GM23338 (cell line): ENCODE measurements at regions not wholly inside any gene's neighbourhood (a gene's known extent, or its start where the extent isn't known, plus 50 kb on each side); places are given as distances from the start of the nearest gene placed in this dataset.

Experiments used
- ATAC-seq: fragments of 200-7000 bp; cut with Tn5 transposase; 3 replicates; pipeline ENCODE4 v1.9.1; 2020
- DNase-seq: peaks from one replicate; pipeline ENCODE4 v3.0.0-alpha.2; 2015; ENCODE audit warnings: low spot score
- H2AFZ ChIP-seq: fragments of 200-600 bp; sonication (generic); 2 replicates; pipeline ENCODE4 v1.8.0; 2016; ENCODE audit warnings: antibody characterized with exemption, mild to moderate bottlenecking, moderate library complexity
- H3F3A ChIP-seq: fragments of 200-600 bp; sonication (generic); replicated peaks from 2 replicates; pipeline ENCODE4 v1.8.0; 2017; ENCODE audit warnings: antibody characterized with exemption, mixed run types, low read depth
- H3K27ac ChIP-seq: fragments of 200-600 bp; sonication (generic); 2 replicates; pipeline ENCODE4 v1.6.1; 2016; ENCODE audit warnings: low read depth
- H3K27me3 ChIP-seq: fragments of 200-600 bp; sonication (generic); 2 replicates; pipeline ENCODE4 v1.8.0; 2016; ENCODE audit warnings: mild to moderate bottlenecking, mixed run types, moderate library complexity; ENCODE audit not compliant: insufficient read depth
- H3K36me3 ChIP-seq: fragments of 200-600 bp; sonication (generic); 2 replicates; pipeline ENCODE4 v1.8.0; 2016; ENCODE audit warnings: mild to moderate bottlenecking; ENCODE audit not compliant: insufficient read depth
- H3K4me1 ChIP-seq: fragments of 200-600 bp; sonication (generic); 2 replicates; pipeline ENCODE4 v1.8.0; 2016; ENCODE audit warnings: mild to moderate bottlenecking, moderate library complexity; ENCODE audit not compliant: insufficient read depth
- H3K4me2 ChIP-seq: fragments of 200-600 bp; sonication (generic); 2 replicates; pipeline ENCODE4 v1.7.1; 2017; ENCODE audit warnings: mixed run types
- H3K4me3 ChIP-seq: fragments of 200-600 bp; sonication (generic); 2 replicates; pipeline ENCODE4 v1.6.1; 2016; ENCODE audit warnings: mixed run types
- H3K79me2 ChIP-seq: fragments of 200-600 bp; sonication (generic); replicated peaks from 2 replicates; pipeline ENCODE4 v1.8.0; 2017; ENCODE audit warnings: mild to moderate bottlenecking; ENCODE audit not compliant: insufficient read depth
- H3K9me2 ChIP-seq: fragments of 200-600 bp; sonication (generic); 2 replicates; pipeline ENCODE4 v1.8.0; 2017; ENCODE audit not compliant: insufficient read depth
- H4K20me1 ChIP-seq: fragments of 200-600 bp; sonication (generic); replicated peaks from 2 replicates; pipeline ENCODE4 v1.8.0; 2017; ENCODE audit warnings: mild to moderate bottlenecking; ENCODE audit not compliant: insufficient read depth
- H3K27ac Mint-ChIP-seq: 2 replicates; pipeline ENCODE4 v1.8.0; 2020; ENCODE audit warnings: inconsistent platforms, mild to moderate bottlenecking, moderate library complexity, mixed read lengths
- H3K27me3 Mint-ChIP-seq: 3 replicates; pipeline ENCODE4 v1.8.0; 2022; ENCODE audit warnings: low read depth, mild to moderate bottlenecking, moderate library complexity, mixed read lengths, inconsistent platforms; ENCODE audit not compliant: insufficient read depth, poor library complexity
- H3K36me3 Mint-ChIP-seq: 3 replicates; pipeline ENCODE4 v1.8.0; 2021; ENCODE audit warnings: low read depth, mild to moderate bottlenecking, inconsistent platforms, moderate library complexity, mixed read lengths
- H3K4me1 Mint-ChIP-seq: 3 replicates; pipeline ENCODE4 v1.8.0; 2020; ENCODE audit warnings: mild to moderate bottlenecking, inconsistent platforms, mixed read lengths
- H3K4me3 Mint-ChIP-seq: 3 replicates; pipeline ENCODE4 v1.8.0; 2021; ENCODE audit warnings: moderate library complexity, mild to moderate bottlenecking, inconsistent platforms, mixed read lengths
- H3K9me3 Mint-ChIP-seq: 3 replicates; pipeline ENCODE4 v1.8.0; 2020; ENCODE audit warnings: moderate library complexity, mild to moderate bottlenecking, inconsistent platforms, mixed read lengths
- CREB1 ChIP-seq: fragments of 250-450 bp; sonication (Bioruptor Pico); IDR thresholded peaks from 2 replicates; pipeline ENCODE4 v1.5.0; 2020; ENCODE audit warnings: low read depth, mild to moderate bottlenecking, moderate library complexity
- ETS1 ChIP-seq: IDR thresholded peaks from 2 replicates; pipeline ENCODE4 v1.6.1; 2016; ENCODE audit warnings: antibody characterized with exemption
- EZH2 ChIP-seq: fragments of 200-600 bp; sonication (generic); IDR thresholded peaks from one replicate; pipeline ENCODE4 v1.8.0; 2017; ENCODE audit warnings: antibody characterized with exemption, mild to moderate bottlenecking, low read depth; ENCODE audit not compliant: unreplicated experiment
- EZH2phosphoT487 ChIP-seq: fragments of 200-600 bp; sonication (generic); IDR thresholded peaks from one replicate; pipeline ENCODE4 v1.8.1; 2018; ENCODE audit warnings: antibody characterized with exemption; ENCODE audit not compliant: unreplicated experiment
- JUNB ChIP-seq: IDR thresholded peaks from one replicate; pipeline ENCODE4 v1.6.1; 2016; ENCODE audit warnings: antibody characterized with exemption; ENCODE audit not compliant: unreplicated experiment
- NANOG ChIP-seq: IDR thresholded peaks from 2 replicates; pipeline ENCODE4 v1.6.1; 2016; ENCODE audit warnings: antibody characterized with exemption, borderline replicate concordance
- POLR2AphosphoS5 ChIP-seq: IDR thresholded peaks from 2 replicates; pipeline ENCODE4 v1.6.1; 2016; ENCODE audit warnings: antibody characterized with exemption, low read depth
- REST ChIP-seq: IDR thresholded peaks from one replicate; pipeline ENCODE4 v1.6.1; 2018; ENCODE audit warnings: antibody characterized with exemption; ENCODE audit not compliant: unreplicated experiment
- STAT1 ChIP-seq: IDR thresholded peaks from one replicate; pipeline ENCODE4 v1.6.1; 2016; ENCODE audit warnings: antibody characterized with exemption; ENCODE audit not compliant: unreplicated experiment
- ZNF114 ChIP-seq: fragments of 250-450 bp; sonication (Bioruptor Pico); IDR thresholded peaks from 2 replicates; pipeline ENCODE4 v1.5.0; 2020; ENCODE audit warnings: mild to moderate bottlenecking, moderate library complexity
- ZNF331 ChIP-seq: fragments of 250-450 bp; sonication (Bioruptor Pico); IDR thresholded peaks from 2 replicates; pipeline ENCODE4 v1.5.0; 2020; ENCODE audit warnings: low read depth, mild to moderate bottlenecking, moderate library complexity
- TF ChIP-seq, protein P1 (sequence below), 2 experiments: fragments of 200-600 bp in 1 of 2; sonication (generic) in 1 of 2; conservative IDR thresholded peaks; 2 replicates each; pipeline versions ENCODE4 v1.5.1 to v1.6.1; 2016 to 2017; ENCODE audit warnings: antibody characterized with exemption in 2 of 2, low read depth in 2 of 2, mild to moderate bottlenecking in 2 of 2, moderate library complexity in 1 of 2
- TF ChIP-seq, protein P2 (sequence below): fragments of 250-450 bp; sonication (Bioruptor Pico); IDR thresholded peaks from 2 replicates; pipeline ENCODE4 v1.5.0; 2020; ENCODE audit warnings: mild to moderate bottlenecking, moderate library complexity

DNA sequence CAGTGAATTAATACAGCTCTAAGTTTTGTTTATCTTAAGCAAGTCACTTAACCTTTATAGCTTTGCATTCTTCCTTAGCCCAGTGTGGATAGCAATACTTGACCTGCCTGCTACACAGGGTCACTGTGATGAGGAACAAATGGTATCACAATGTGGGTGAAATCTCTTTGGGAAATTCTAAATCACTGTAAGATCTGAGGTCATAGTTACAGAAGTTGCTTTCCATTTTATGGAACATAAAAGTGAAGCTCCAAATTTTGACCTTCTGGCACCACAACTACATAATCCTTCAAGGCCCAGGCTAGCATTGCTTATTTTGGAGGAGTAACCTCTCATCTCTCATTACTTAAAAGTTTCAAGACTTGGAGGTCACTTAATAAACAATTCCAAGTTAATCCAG is 227.7 kb downstream of the USP46 start:
- Histone ChIP-seq H3K79me2 (no peaks in the 10 kb centered on the region), H3K4me2 (no peak overlapping the region), H3K9me2 (0 out of 2 replicates have a peak, but pooled peaks cover 9% of the 10 kb centered on the region), H3K27ac (no peak overlapping the region), H2AFZ (no peak overlapping the region), H3K4me1 (no peaks in the 10 kb centered on the region), H4K20me1 (no peaks in the 10 kb centered on the region), H3K36me3 (no peaks in the 10 kb centered on the region), H3F3A (no peaks in the 10 kb centered on the region), H3K4me3 (no peak overlapping the region), H3K27me3 (no peaks in the 10 kb centered on the region)
- no peak for TF ChIP-seq ETS1
- TF ChIP-seq CREB1, result no peak
- TF ChIP-seq, protein P1, sequence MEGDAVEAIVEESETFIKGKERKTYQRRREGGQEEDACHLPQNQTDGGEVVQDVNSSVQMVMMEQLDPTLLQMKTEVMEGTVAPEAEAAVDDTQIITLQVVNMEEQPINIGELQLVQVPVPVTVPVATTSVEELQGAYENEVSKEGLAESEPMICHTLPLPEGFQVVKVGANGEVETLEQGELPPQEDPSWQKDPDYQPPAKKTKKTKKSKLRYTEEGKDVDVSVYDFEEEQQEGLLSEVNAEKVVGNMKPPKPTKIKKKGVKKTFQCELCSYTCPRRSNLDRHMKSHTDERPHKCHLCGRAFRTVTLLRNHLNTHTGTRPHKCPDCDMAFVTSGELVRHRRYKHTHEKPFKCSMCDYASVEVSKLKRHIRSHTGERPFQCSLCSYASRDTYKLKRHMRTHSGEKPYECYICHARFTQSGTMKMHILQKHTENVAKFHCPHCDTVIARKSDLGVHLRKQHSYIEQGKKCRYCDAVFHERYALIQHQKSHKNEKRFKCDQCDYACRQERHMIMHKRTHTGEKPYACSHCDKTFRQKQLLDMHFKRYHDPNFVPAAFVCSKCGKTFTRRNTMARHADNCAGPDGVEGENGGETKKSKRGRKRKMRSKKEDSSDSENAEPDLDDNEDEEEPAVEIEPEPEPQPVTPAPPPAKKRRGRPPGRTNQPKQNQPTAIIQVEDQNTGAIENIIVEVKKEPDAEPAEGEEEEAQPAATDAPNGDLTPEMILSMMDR (conservative IDR thresholded peaks at IDR 0.05; ENCODE audit: low read depth in 2 of 2), result no peak
- no peak for TF ChIP-seq ZNF331 (CRISPR knock-in tag)
- TF ChIP-seq, protein P2, sequence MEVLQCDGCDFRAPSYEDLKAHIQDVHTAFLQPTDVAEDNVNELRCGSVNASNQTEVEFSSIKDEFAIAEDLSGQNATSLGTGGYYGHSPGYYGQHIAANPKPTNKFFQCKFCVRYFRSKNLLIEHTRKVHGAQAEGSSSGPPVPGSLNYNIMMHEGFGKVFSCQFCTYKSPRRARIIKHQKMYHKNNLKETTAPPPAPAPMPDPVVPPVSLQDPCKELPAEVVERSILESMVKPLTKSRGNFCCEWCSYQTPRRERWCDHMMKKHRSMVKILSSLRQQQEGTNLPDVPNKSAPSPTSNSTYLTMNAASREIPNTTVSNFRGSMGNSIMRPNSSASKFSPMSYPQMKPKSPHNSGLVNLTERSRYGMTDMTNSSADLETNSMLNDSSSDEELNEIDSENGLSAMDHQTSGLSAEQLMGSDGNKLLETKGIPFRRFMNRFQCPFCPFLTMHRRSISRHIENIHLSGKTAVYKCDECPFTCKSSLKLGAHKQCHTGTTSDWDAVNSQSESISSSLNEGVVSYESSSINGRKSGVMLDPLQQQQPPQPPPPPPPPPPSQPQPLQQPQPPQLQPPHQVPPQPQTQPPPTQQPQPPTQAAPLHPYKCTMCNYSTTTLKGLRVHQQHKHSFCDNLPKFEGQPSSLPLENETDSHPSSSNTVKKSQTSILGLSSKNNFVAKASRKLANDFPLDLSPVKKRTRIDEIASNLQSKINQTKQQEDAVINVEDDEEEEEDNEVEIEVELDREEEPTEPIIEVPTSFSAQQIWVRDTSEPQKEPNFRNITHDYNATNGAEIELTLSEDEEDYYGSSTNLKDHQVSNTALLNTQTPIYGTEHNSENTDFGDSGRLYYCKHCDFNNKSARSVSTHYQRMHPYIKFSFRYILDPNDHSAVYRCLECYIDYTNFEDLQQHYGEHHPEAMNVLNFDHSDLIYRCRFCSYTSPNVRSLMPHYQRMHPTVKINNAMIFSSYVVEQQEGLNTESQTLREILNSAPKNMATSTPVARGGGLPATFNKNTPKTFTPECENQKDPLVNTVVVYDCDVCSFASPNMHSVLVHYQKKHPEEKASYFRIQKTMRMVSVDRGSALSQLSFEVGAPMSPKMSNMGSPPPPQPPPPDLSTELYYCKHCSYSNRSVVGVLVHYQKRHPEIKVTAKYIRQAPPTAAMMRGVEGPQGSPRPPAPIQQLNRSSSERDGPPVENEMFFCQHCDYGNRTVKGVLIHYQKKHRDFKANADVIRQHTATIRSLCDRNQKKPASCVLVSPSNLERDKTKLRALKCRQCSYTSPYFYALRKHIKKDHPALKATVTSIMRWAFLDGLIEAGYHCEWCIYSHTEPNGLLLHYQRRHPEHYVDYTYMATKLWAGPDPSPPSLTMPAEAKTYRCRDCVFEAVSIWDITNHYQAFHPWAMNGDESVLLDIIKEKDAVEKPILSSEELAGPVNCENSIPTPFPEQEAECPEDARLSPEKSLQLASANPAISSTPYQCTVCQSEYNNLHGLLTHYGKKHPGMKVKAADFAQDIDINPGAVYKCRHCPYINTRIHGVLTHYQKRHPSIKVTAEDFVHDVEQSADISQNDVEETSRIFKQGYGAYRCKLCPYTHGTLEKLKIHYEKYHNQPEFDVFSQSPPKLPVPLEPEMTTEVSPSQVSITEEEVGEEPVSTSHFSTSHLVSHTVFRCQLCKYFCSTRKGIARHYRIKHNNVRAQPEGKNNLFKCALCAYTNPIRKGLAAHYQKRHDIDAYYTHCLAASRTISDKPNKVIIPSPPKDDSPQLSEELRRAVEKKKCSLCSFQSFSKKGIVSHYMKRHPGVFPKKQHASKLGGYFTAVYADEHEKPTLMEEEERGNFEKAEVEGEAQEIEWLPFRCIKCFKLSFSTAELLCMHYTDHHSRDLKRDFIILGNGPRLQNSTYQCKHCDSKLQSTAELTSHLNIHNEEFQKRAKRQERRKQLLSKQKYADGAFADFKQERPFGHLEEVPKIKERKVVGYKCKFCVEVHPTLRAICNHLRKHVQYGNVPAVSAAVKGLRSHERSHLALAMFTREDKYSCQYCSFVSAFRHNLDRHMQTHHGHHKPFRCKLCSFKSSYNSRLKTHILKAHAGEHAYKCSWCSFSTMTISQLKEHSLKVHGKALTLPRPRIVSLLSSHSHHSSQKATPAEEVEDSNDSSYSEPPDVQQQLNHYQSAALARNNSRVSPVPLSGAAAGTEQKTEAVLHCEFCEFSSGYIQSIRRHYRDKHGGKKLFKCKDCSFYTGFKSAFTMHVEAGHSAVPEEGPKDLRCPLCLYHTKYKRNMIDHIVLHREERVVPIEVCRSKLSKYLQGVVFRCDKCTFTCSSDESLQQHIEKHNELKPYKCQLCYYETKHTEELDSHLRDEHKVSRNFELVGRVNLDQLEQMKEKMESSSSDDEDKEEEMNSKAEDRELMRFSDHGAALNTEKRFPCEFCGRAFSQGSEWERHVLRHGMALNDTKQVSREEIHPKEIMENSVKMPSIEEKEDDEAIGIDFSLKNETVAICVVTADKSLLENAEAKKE (CRISPR knock-in tag), result no peak
- no peak for TF ChIP-seq POLR2AphosphoS5
- TF ChIP-seq NANOG, result no peak
- TF ChIP-seq REST, result no peak
- no peak for TF ChIP-seq EZH2phosphoT487
- no peak for TF ChIP-seq STAT1
- TF ChIP-seq ZNF114 (CRISPR knock-in tag), result no peak
- no peak for TF ChIP-seq EZH2
- no peak for TF ChIP-seq JUNB
- no peaks in the 10 kb centered on the region for H3K27me3 Mint-ChIP-seq
- no peak overlapping the region for H3K4me3 Mint-ChIP-seq
- no peaks in the 10 kb centered on the region for H3K36me3 Mint-ChIP-seq
- no peaks in the 10 kb centered on the region for H3K9me3 Mint-ChIP-seq
- DNase-seq (no peak), ATAC-seq (no peak)
- H3K4me1 Mint-ChIP-seq, result peaks cover 5% of the 10 kb centered on the region; the same call in 1 of the 3 replicates
- no peak overlapping the region for H3K27ac Mint-ChIP-seq
